ENCODE measurements at regions not wholly inside any gene's neighbourhood (a gene's known extent, or its start where the extent isn't known, plus 50 kb on each side); places are given as distances from the start of the nearest gene placed in this dataset.

- FAIRE-seq (no peak), DNase-seq (no peak)
- no peaks in the 10 kb centered on the region for H3K27me3 ChIP-seq (ENCODE audit: control insufficient read depth, insufficient read depth, low read length)
- intact Hi-C loops (cut with DNase I) = no loop called here
- H3K9me3 ChIP-seq (ENCODE audit: control insufficient read depth in 2 of 3, insufficient read depth in 1 of 3, low read length in 3 of 3) = no peaks in the 10 kb centered on the region
- no peaks in the 10 kb centered on the region for H3K4me1 ChIP-seq (ENCODE audit: control insufficient read depth in 2 of 3, insufficient read depth in 2 of 3, low read depth in 1 of 3, low read length in 3 of 3)
- no peak overlapping the region for H3K9ac ChIP-seq (ENCODE audit: low read length in 3 of 3)
- H3K4me3 ChIP-seq (ENCODE audit: low read length in 3 of 3) = no peak overlapping the region
- H3K36me3 ChIP-seq (ENCODE audit: control insufficient read depth in 2 of 3, insufficient read depth in 3 of 3, low read length in 3 of 3) = no peaks in the 10 kb centered on the region
- H3K27ac ChIP-seq (ENCODE audit: low read depth in 2 of 2, low read length in 2 of 2) = no peak overlapping the region
- TF ChIP-seq, protein P1, sequence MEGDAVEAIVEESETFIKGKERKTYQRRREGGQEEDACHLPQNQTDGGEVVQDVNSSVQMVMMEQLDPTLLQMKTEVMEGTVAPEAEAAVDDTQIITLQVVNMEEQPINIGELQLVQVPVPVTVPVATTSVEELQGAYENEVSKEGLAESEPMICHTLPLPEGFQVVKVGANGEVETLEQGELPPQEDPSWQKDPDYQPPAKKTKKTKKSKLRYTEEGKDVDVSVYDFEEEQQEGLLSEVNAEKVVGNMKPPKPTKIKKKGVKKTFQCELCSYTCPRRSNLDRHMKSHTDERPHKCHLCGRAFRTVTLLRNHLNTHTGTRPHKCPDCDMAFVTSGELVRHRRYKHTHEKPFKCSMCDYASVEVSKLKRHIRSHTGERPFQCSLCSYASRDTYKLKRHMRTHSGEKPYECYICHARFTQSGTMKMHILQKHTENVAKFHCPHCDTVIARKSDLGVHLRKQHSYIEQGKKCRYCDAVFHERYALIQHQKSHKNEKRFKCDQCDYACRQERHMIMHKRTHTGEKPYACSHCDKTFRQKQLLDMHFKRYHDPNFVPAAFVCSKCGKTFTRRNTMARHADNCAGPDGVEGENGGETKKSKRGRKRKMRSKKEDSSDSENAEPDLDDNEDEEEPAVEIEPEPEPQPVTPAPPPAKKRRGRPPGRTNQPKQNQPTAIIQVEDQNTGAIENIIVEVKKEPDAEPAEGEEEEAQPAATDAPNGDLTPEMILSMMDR (IDR thresholded peaks at IDR 0.05; ENCODE audit: borderline replicate concordance, extremely low read depth, insufficient read depth) = no peak
Measured at GRCh38 chr6:169342710-169343109, 89.1 kb upstream of the THBS2 start.

DNA sequence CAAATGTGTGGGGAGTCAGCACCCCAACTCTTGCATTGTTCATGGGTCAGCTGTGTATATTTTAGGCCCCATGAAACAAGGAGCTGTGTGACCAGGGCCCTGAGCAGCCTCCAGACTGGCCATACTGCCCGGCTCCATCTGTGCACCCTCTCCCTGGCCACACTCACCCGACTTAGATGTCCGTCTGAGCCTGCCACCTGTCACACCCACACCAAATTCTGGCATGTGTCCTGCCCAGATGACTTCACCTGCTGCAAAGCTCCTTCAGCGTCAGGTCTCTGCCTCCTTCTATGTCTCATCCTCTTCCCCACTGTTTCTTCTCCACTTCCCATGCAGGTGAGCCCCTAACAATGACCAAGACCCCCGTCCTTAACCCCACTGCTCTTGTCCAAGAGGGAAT is 88.1 kb upstream of the THBS2 start:
- no peak overlapping the region for H3K4me3 ChIP-seq (ENCODE audit: low read length in 3 of 3)
- H3K4me1 ChIP-seq (ENCODE audit: control insufficient read depth in 2 of 3, insufficient read depth in 2 of 3, low read depth in 1 of 3, low read length in 3 of 3) = no peaks in the 10 kb centered on the region
- H3K9me3 ChIP-seq (ENCODE audit: control insufficient read depth in 2 of 3, insufficient read depth in 1 of 3, low read length in 3 of 3) = no peaks in the 10 kb centered on the region
- no peak overlapping the region for H3K27ac ChIP-seq (ENCODE audit: low read depth in 2 of 2, low read length in 2 of 2)
- no peaks in the 10 kb centered on the region for H3K36me3 ChIP-seq (ENCODE audit: control insufficient read depth in 2 of 3, insufficient read depth in 3 of 3, low read length in 3 of 3)
- H3K9ac ChIP-seq (ENCODE audit: low read length in 3 of 3) = no peak overlapping the region
- TF ChIP-seq, protein P1 (IDR thresholded peaks at IDR 0.05; ENCODE audit: borderline replicate concordance, extremely low read depth, insufficient read depth) = no peak
- FAIRE-seq = no peak
- DNase-seq = no peak
- no peaks in the 10 kb centered on the region for H3K27me3 ChIP-seq (ENCODE audit: control insufficient read depth, insufficient read depth, low read length)
- intact Hi-C loops (cut with DNase I) = no loop called here

DNA sequence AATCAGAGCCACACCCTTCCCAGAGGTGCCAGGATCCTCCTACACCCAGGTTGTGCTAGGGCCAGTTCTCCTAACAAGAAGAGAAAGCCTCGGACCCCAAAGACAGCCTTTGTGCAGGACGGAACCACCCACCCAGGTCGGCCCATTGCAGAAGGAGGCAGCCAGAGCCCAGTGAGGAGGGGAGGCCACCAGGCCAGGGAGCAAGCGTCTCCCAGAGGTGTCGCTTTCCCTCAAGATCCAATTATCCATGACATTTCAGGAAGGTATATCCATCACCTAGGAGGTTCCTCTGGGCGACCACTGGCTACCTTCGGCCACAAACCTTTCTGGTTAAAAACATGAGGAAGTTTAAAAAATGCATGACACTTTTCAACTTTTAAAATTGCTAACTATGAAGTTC is 87.4 kb upstream of the THBS2 start:
- no peaks in the 10 kb centered on the region for H3K4me1 ChIP-seq (ENCODE audit: control insufficient read depth in 2 of 3, insufficient read depth in 2 of 3, low read depth in 1 of 3, low read length in 3 of 3)
- H3K9me3 ChIP-seq (ENCODE audit: control insufficient read depth in 2 of 3, insufficient read depth in 1 of 3, low read length in 3 of 3) = no peaks in the 10 kb centered on the region
- TF ChIP-seq, protein P1 (IDR thresholded peaks at IDR 0.05; ENCODE audit: borderline replicate concordance, extremely low read depth, insufficient read depth) = no peak
- no peak overlapping the region for H3K9ac ChIP-seq (ENCODE audit: low read length in 3 of 3)
- FAIRE-seq (no peak), DNase-seq (no peak)
- no peaks in the 10 kb centered on the region for H3K36me3 ChIP-seq (ENCODE audit: control insufficient read depth in 2 of 3, insufficient read depth in 3 of 3, low read length in 3 of 3)
- no peak overlapping the region for H3K27ac ChIP-seq (ENCODE audit: low read depth in 2 of 2, low read length in 2 of 2)
- H3K4me3 ChIP-seq (ENCODE audit: low read length in 3 of 3) = no peak overlapping the region
- no peaks in the 10 kb centered on the region for H3K27me3 ChIP-seq (ENCODE audit: control insufficient read depth, insufficient read depth, low read length)
- intact Hi-C loops (cut with DNase I) = no loop called here

DNA sequence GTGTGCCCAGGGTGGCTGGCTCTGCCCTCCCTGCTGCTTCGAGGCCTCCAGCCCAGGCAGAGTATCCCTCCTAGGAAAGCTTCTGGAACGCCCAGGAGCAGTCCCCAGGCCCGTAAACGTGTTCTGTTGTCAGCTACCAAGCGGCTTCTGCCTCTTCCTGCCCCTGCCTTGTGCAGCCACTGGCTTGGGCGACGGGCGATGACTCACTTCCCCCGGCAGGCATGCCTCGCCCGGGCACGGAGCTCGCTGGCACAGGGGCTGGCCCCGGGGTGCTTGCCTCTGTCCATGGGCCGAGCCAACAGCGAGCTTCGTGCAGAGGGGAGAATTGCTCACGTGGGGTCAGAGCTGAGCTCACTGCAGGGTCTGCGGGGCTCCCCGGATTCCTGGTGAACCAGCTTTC is 86.7 kb upstream of the THBS2 start:
- intact Hi-C loops (cut with DNase I) = no loop called here
- no peak for DNase-seq
- TF ChIP-seq, protein P1 (IDR thresholded peaks at IDR 0.05; ENCODE audit: borderline replicate concordance, extremely low read depth, insufficient read depth) = no peak
- Histone ChIP-seq H3K4me1 (ENCODE audit: control insufficient read depth in 2 of 3, insufficient read depth in 2 of 3, low read depth in 1 of 3, low read length in 3 of 3) (no peaks in the 10 kb centered on the region), H3K36me3 (ENCODE audit: control insufficient read depth in 2 of 3, insufficient read depth in 3 of 3, low read length in 3 of 3) (no peaks in the 10 kb centered on the region), H3K27ac (ENCODE audit: low read depth in 2 of 2, low read length in 2 of 2) (no peak overlapping the region), H3K9ac (ENCODE audit: low read length in 3 of 3) (no peak overlapping the region), H3K4me3 (ENCODE audit: low read length in 3 of 3) (no peak overlapping the region), H3K9me3 (ENCODE audit: control insufficient read depth in 2 of 3, insufficient read depth in 1 of 3, low read length in 3 of 3) (no peaks in the 10 kb centered on the region), H3K27me3 (ENCODE audit: control insufficient read depth, insufficient read depth, low read length) (no peaks in the 10 kb centered on the region)
- no peak for FAIRE-seq

All from kidney (tissue), 13 donors.